ENCODE measurements at regions not wholly inside any gene's neighbourhood (a gene's known extent, or its start where the extent isn't known, plus 50 kb on each side); places are given as distances from the start of the nearest gene placed in this dataset.

- Histone ChIP-seq H3K27me3 (no peaks in the 10 kb centered on the region), H3K27ac (no peak overlapping the region), H3K4me1 (peaks cover 0 to under 1% (median 0%) of the 10 kb centered on the region in 12 donors), H3K9me3 (no peaks in the 10 kb centered on the region), H3K36me3 (no peaks in the 10 kb centered on the region), H3K4me3 (no peak overlapping the region)
- DNase-seq (no peak), ATAC-seq (no peak)
- TF ChIP-seq CTCF (IDR thresholded peaks at IDR 0.05) (no peak), POLR2A (IDR thresholded peaks at IDR 0.05) (no peak)
- intact Hi-C loops (cut with DNase I), result no loop called here
- WGBS, 4 donors, result 72 to 81% (median 77%) methylated on average over 3 of the region's 3 CpGs
These were observed 282.5 kb downstream of the ZSWIM6 start for GRCh38 chr5:61614606-61615005.

- Histone ChIP-seq H3K36me3 (no peaks in the 10 kb centered on the region), H3K4me1 (peaks cover 0 to 11% (median 0%) of the 10 kb centered on the region in 12 donors), H3K27ac (no peak overlapping the region), H3K4me3 (no peak overlapping the region), H3K9me3 (no peaks in the 10 kb centered on the region), H3K27me3 (no peaks in the 10 kb centered on the region)
- DNase-seq (no peak), ATAC-seq (no peak)
- TF ChIP-seq CTCF (IDR thresholded peaks at IDR 0.05) (no peak), POLR2A (IDR thresholded peaks at IDR 0.05) (no peak)
- WGBS, 4 donors, result 77 to 85% (median 83%) methylated on average over 3 of the region's 3 CpGs
- intact Hi-C loops (cut with DNase I), result no loop called here
These were observed 285.0 kb downstream of the ZSWIM6 start for GRCh38 chr5:61617039-61617438.

GRCh38 chr5:61617995-61618525 lies 286.0 kb downstream of the ZSWIM6 start:
- Histone ChIP-seq H3K36me3 (no peaks in the 10 kb centered on the region), H3K9me3 (no peaks in the 10 kb centered on the region), H3K4me1 (peaks cover 0 to 11% (median 0%) of the 10 kb centered on the region in 12 donors), H3K4me3 (no peak overlapping the region), H3K27ac (no peak overlapping the region), H3K27me3 (no peaks in the 10 kb centered on the region)
- TF ChIP-seq POLR2A (IDR thresholded peaks at IDR 0.05) (no peak), CTCF (IDR thresholded peaks at IDR 0.05) (no peak)
- 91 to 95% (median 93%) methylated on average over 2 of the region's 2 CpGs for whole genome bisulfite sequencing, 4 donors
- no peak for ATAC-seq
- intact Hi-C loops (cut with DNase I), result no loop called here
- DNase-seq, result no peak

GRCh38 chr5:61618577-61618976 lies 286.5 kb downstream of the ZSWIM6 start:
- Histone ChIP-seq H3K4me1 (peaks cover 0 to 11% (median 0%) of the 10 kb centered on the region in 12 donors), H3K27ac (no peak overlapping the region), H3K36me3 (no peaks in the 10 kb centered on the region), H3K4me3 (no peak overlapping the region), H3K27me3 (no peaks in the 10 kb centered on the region), H3K9me3 (no peaks in the 10 kb centered on the region)
- 90 to 94% (median 92%) methylated on average over 4 of the region's 4 CpGs for WGBS, 4 donors
- TF ChIP-seq CTCF (IDR thresholded peaks at IDR 0.05), result no peak
- no peak for TF ChIP-seq POLR2A (IDR thresholded peaks at IDR 0.05)
- intact Hi-C loops (cut with DNase I), result no loop called here
- DNase-seq (no peak), ATAC-seq (no peak)
